GM12878 (cell line): ENCODE measurements at regions not wholly inside any gene's neighbourhood (a gene's known extent, or its start where the extent isn't known, plus 50 kb on each side); places are given as distances from the start of the nearest gene placed in this dataset.

Experiments
- ATAC-seq: fragments of 200-7000 bp; cut with Tn5 transposase; 3 replicates; pipeline ENCODE4 v1.9.1; 2020; ENCODE audit warnings: mild to moderate bottlenecking, moderate library complexity
- BruUV-seq: library from RNA; stranded (reverse); fragments of 400-500 nt; replicated peaks from 2 replicates; lab custom pipeline; 2021; lab: Mats Ljungman, UMichigan
- CTCF ChIA-PET: fragments of 300-600 bp; sonication (Branson Sonifier 250); formaldehyde crosslinking; extraction: SDS; loops from one replicate; lab custom pipeline; 2021; ENCODE audit warnings: inconsistent platforms; lab: Yijun Ruan, JAX
- POLR2A ChIA-PET: fragments of 350-600 bp; formaldehyde crosslinking; extraction: SDS; loops from one replicate; lab custom pipeline; 2021; ENCODE audit warnings: inconsistent platforms; lab: Charles Lee
- RAD21 ChIA-PET: fragments of 300-600 bp; sonication (Branson Sonifier 250); formaldehyde crosslinking; loops from one replicate; lab custom pipeline; 2023; ENCODE audit warnings: antibody characterized with exemption; ENCODE audit not compliant: unreplicated experiment; lab: Charles Lee
- SMC1A ChIA-PET: fragments of 300-600 bp; sonication (Branson Sonifier 250); formaldehyde crosslinking; loops from one replicate; lab custom pipeline; 2023; ENCODE audit not compliant: unreplicated experiment, uncharacterized antibody; lab: Charles Lee
- DNase-seq: peaks from one replicate; pipeline ENCODE4 v3.0.0-alpha.2; 2011; ENCODE audit warnings: low read depth, low spot score
- FAIRE-seq: peaks from 3 replicates; lab custom pipeline; 2011; peaks lifted over from hg19 to GRCh38; lab: Jason Lieb, UNC
- H2AFZ ChIP-seq: 2 replicates; pipeline ENCODE4 v1.6.0; 2011; ENCODE audit warnings: low read depth, low read length, control low read depth; ENCODE audit not compliant: control insufficient read depth
- H3K27ac ChIP-seq: 2 replicates; pipeline ENCODE4 v1.5.1; 2011; ENCODE audit warnings: control low read depth; ENCODE audit not compliant: control insufficient read depth, insufficient read depth
- H3K27me3 ChIP-seq, 2 experiments: replicated peaks in 1 of 2; 2 replicates each; pipeline versions ENCODE4 v1.6.0 to v1.6.1; 2011; ENCODE audit warnings: low read length in 1 of 2; ENCODE audit not compliant: control insufficient read depth in 2 of 2, insufficient read depth in 2 of 2
- H3K36me3 ChIP-seq, 2 experiments: 2 replicates each; pipeline ENCODE4 v1.5.1; 2011; ENCODE audit warnings: low read length in 1 of 2; ENCODE audit not compliant: control insufficient read depth in 2 of 2, insufficient read depth in 2 of 2
- H3K4me1 ChIP-seq: 2 replicates; pipeline ENCODE4 v1.6.1; 2011; ENCODE audit warnings: mild to moderate bottlenecking, low read length, moderate library complexity, mixed read lengths; ENCODE audit not compliant: control insufficient read depth, insufficient read depth
- H3K4me2 ChIP-seq: 2 replicates; pipeline ENCODE4 v1.6.0; 2011; ENCODE audit warnings: control low read depth; ENCODE audit not compliant: control insufficient read depth, insufficient read depth
- H3K4me3 ChIP-seq: fragments of 200-600 bp; sonication (generic); 2 replicates; pipeline ENCODE4 v1.5.1; 2016
- H3K79me2 ChIP-seq: 2 replicates; pipeline ENCODE4 v1.6.0; 2011; ENCODE audit warnings: low read length; ENCODE audit not compliant: control insufficient read depth, insufficient read depth
- H3K9ac ChIP-seq: 2 replicates; pipeline ENCODE4 v1.8.0; 2011; ENCODE audit warnings: low read length, control low read depth, mixed read lengths; ENCODE audit not compliant: control insufficient read depth, insufficient read depth
- H3K9me3 ChIP-seq: replicated peaks from 3 replicates; pipeline ENCODE4 v1.5.1; 2011; ENCODE audit warnings: mild to moderate bottlenecking, low read length; ENCODE audit not compliant: control insufficient read depth, insufficient read depth
- H4K20me1 ChIP-seq: 2 replicates; pipeline ENCODE4 v1.6.0; 2011; ENCODE audit not compliant: control insufficient read depth, insufficient read depth
- BACH1 ChIP-seq: fragments of 450-650 bp; IDR thresholded peaks from 2 replicates; pipeline ENCODE4 v1.6.1; 2017; ENCODE audit warnings: mild to moderate bottlenecking, borderline replicate concordance
- BCL11A ChIP-seq: IDR thresholded peaks from 2 replicates; pipeline ENCODE4 v1.6.1; 2011; ENCODE audit warnings: low read depth, low read length
- BRCA1 ChIP-seq: IDR thresholded peaks from 2 replicates; pipeline ENCODE4 v1.6.1; 2011; ENCODE audit warnings: low read depth, low read length, improper control_type of control experiment
- CBX3 ChIP-seq: fragments of 200-600 bp; sonication (generic); IDR thresholded peaks from 2 replicates; pipeline ENCODE4 v1.6.1; 2016; ENCODE audit warnings: low read depth, borderline replicate concordance
- CBX5 ChIP-seq: sonication (generic); IDR thresholded peaks from 2 replicates; pipeline ENCODE4 v1.6.1; 2016; ENCODE audit warnings: low read depth, moderate library complexity, mild to moderate bottlenecking, inconsistent platforms
- CEBPB ChIP-seq, 2 experiments: fragments of 150-350 bp in 1 of 2; IDR thresholded peaks; 2 replicates each; pipeline ENCODE4 v1.6.1; 2012 to 2014; ENCODE audit warnings: low read depth in 2 of 2, low read length in 2 of 2, borderline replicate concordance in 1 of 2, inconsistent platforms in 1 of 2
- CHD2 ChIP-seq: IDR thresholded peaks from 2 replicates; pipeline ENCODE4 v1.6.1; 2011; ENCODE audit warnings: low read depth, low read length, improper control_type of control experiment, borderline replicate concordance
- CREM ChIP-seq: IDR thresholded peaks from 2 replicates; pipeline ENCODE4 v1.6.1; 2014; ENCODE audit warnings: antibody characterized with exemption, low read depth
- EED ChIP-seq: sonication (generic); IDR thresholded peaks from 2 replicates; pipeline ENCODE4 v1.6.1; 2016; ENCODE audit warnings: antibody characterized with exemption, low read depth
- EZH2 ChIP-seq: IDR thresholded peaks from 2 replicates; pipeline ENCODE4 v1.6.1; 2012; ENCODE audit warnings: low read depth, mild to moderate bottlenecking, control low read depth, inconsistent platforms, low read length, borderline replicate concordance; ENCODE audit not compliant: control insufficient read depth
- HCFC1 ChIP-seq: fragments of 150-350 bp; IDR thresholded peaks from 2 replicates; pipeline ENCODE4 v1.6.1; 2014; ENCODE audit warnings: low read length
- IKZF2 ChIP-seq, 2 experiments: fragments of 450-650 bp; IDR thresholded peaks; 2 replicates each; pipeline ENCODE4 v1.6.1; 2017; ENCODE audit warnings: mild to moderate bottlenecking in 2 of 2, moderate library complexity in 2 of 2
- NFXL1 ChIP-seq: fragments of 450-650 bp; IDR thresholded peaks from 2 replicates; pipeline ENCODE4 v1.6.1; 2017; ENCODE audit warnings: antibody characterized with exemption, mild to moderate bottlenecking, borderline replicate concordance
- RAD51 ChIP-seq: fragments of 450-650 bp; IDR thresholded peaks from 2 replicates; pipeline ENCODE4 v1.6.1; 2016; ENCODE audit warnings: moderate library complexity, mild to moderate bottlenecking, inconsistent platforms
- SREBF1 ChIP-seq: IDR thresholded peaks from 2 replicates; pipeline ENCODE4 v1.6.1; 2012; ENCODE audit warnings: mild to moderate bottlenecking, low read length
- TAF1 ChIP-seq: IDR thresholded peaks from 2 replicates; pipeline ENCODE4 v1.6.1; 2011; ENCODE audit warnings: mild to moderate bottlenecking, low read depth, low read length, borderline replicate concordance
- YY1 ChIP-seq: IDR thresholded peaks from 2 replicates; pipeline ENCODE4 v1.6.1; 2011; ENCODE audit warnings: low read depth, mild to moderate bottlenecking, low read length
- ZNF622 ChIP-seq: fragments of 450-650 bp; IDR thresholded peaks from 2 replicates; pipeline ENCODE4 v1.6.1; 2017; ENCODE audit warnings: mild to moderate bottlenecking, inconsistent platforms
- WGBS: methylation state at CpG from one replicate; pipeline ENCODE4 v1.1.6; 2016; ENCODE audit warnings: low lambda C conversion rate; ENCODE audit not compliant: insufficient replicate concordance, insufficient coverage; ENCODE audit errors: missing lambda C conversion rate; 5-methylcytosine and 5-hydroxymethylcytosine counted together
- in situ Hi-C: fragments of 300-500 bp; cut with MboI; formaldehyde crosslinking; loops from 9 replicates; pipeline ENCODE4 v1.14.3; 2018; ENCODE audit warnings: mixed read lengths
- intact Hi-C: fragments of 100-400 bp; cut with micrococcal nuclease; formaldehyde crosslinking; loops from one replicate; pipeline ENCODE4 v1.14.2; 2022; ENCODE audit not compliant: unreplicated experiment
- TF ChIP-seq, protein P1 (sequence below): IDR thresholded peaks from 2 replicates; pipeline ENCODE4 v1.6.1; 2011; ENCODE audit warnings: borderline replicate concordance, low read depth, mild to moderate bottlenecking, moderate library complexity, mixed read lengths, low read length; ENCODE audit not compliant: insufficient read depth; ENCODE audit errors: extremely low read length
- TF ChIP-seq, protein P2 (sequence below): fragments of 450-650 bp; IDR thresholded peaks from 2 replicates; pipeline ENCODE4 v1.6.1; 2017; ENCODE audit warnings: borderline replicate concordance

DNA sequence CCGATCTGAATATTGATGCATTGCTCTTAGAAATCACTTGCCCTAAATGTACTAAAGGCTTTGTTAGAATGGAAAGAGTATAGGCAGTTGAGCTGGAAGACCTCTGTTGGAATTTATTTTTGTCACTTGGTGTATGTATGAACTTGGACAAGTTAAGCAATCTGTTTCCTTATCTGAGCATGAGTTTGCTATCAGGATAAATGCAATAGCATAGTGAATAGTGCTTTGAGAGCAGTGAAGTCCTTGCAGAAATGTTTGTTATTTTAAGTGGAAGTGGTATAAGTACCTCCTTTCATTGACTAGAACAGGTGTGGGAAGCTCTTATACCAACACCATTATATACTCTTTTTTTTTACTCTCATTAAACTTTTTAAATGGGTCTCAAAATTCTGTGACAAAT lies 146.4 kb upstream of the ONECUT1 start:
- in situ Hi-C loops (no loop called here), intact Hi-C loops (no loop called here)
- H3K79me2 ChIP-seq, result no peaks in the 10 kb centered on the region
- no TSS peak for BruUV-seq
- H3K9ac ChIP-seq, result no peak overlapping the region
- CTCF ChIA-PET, result no interaction called here
- no peak overlapping the region for H3K4me3 ChIP-seq
- POLR2A ChIA-PET, result no interaction called here
- H3K27ac ChIP-seq, result no peak overlapping the region
- RAD21 ChIA-PET, result no interaction called here
- ATAC-seq, result no peak
- no peaks in the 10 kb centered on the region for H3K36me3 ChIP-seq
- H4K20me1 ChIP-seq, result no peaks in the 10 kb centered on the region
- H2AFZ ChIP-seq, result no peak overlapping the region
- no peak for DNase-seq
- H3K4me1 ChIP-seq, result no peaks in the 10 kb centered on the region
- 0 out of 4 replicates have a peak, but pooled peaks cover 0 to 2% of the 10 kb centered on the region in 2 experiments for H3K27me3 ChIP-seq
- H3K9me3 ChIP-seq, result no peaks in the 10 kb centered on the region
- no peak overlapping the region for H3K4me2 ChIP-seq
- WGBS, result 0% methylated on average over 1 of the region's 1 CpG
- SMC1A ChIA-PET, result no interaction called here
- no peak for TF ChIP-seq EED
- no peak for TF ChIP-seq CEBPB (IDR thresholded peaks at IDR 0.05; ENCODE audit: borderline replicate concordance in 1 of 2, low read depth in 2 of 2, low read length in 2 of 2)
- no peak for TF ChIP-seq CBX3
- TF ChIP-seq ZNF622, result no peak
- no peak for TF ChIP-seq CBX5
- no peak for FAIRE-seq

DNA sequence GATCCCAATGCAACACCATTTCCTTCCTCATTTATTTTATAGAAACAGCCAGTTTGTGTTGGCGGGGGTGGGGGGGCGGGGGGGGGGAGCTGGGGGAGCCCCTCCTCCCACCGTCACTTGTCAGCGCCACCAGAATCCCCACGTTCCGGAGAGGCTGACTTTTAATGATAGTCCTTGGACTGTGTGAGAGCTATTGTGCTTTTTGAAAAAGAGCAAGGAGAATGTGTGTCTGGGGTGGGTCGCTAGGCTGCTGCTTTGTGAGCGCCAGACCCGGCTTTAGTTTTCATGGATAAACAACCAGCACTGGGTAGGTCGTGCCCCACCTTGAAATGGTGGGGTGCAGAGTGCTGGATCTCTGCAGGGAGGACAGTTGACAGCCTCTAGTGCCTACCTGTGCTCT lies 135.0 kb upstream of the ONECUT1 start:
- H3K36me3 ChIP-seq, result no peaks in the 10 kb centered on the region
- no peak for DNase-seq
- intact Hi-C loops (no loop called here), in situ Hi-C loops (no loop called here)
- no peak overlapping the region for H3K27ac ChIP-seq
- BruUV-seq, result no TSS peak
- no peaks in the 10 kb centered on the region for H4K20me1 ChIP-seq
- WGBS, result 7% methylated on average over 10 of the region's 10 CpGs
- peaks cover 0 to 5% of the 10 kb centered on the region in 2 experiments; a peak in 2 of 4 replicates for H3K27me3 ChIP-seq
- H2AFZ ChIP-seq, result no peak overlapping the region
- ChIA-PET SMC1A (no interaction called here), CTCF (no interaction called here), RAD21 (no interaction called here), POLR2A (no interaction called here)
- no peak overlapping the region for H3K4me3 ChIP-seq
- no peaks in the 10 kb centered on the region for H3K79me2 ChIP-seq
- no peaks in the 10 kb centered on the region for H3K4me1 ChIP-seq
- H3K4me2 ChIP-seq, result no peak overlapping the region
- no peak overlapping the region for H3K9ac ChIP-seq
- ATAC-seq, result no peak
- FAIRE-seq, result no peak
- no peaks in the 10 kb centered on the region for H3K9me3 ChIP-seq
- TF ChIP-seq YY1 (no peak), CREM (no peak), SREBF1 (no peak), EZH2 (no peak), NFXL1 (no peak), BACH1 (no peak), BRCA1 (no peak), CHD2 (no peak), HCFC1 (no peak), TAF1 (no peak), IKZF2 (IDR thresholded peaks at IDR 0.05) (no peak), BCL11A (no peak), RAD51 (no peak)
- TF ChIP-seq, protein P1, sequence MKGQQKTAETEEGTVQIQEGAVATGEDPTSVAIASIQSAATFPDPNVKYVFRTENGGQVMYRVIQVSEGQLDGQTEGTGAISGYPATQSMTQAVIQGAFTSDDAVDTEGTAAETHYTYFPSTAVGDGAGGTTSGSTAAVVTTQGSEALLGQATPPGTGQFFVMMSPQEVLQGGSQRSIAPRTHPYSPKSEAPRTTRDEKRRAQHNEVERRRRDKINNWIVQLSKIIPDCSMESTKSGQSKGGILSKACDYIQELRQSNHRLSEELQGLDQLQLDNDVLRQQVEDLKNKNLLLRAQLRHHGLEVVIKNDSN, result no peak
- TF ChIP-seq, protein P2, sequence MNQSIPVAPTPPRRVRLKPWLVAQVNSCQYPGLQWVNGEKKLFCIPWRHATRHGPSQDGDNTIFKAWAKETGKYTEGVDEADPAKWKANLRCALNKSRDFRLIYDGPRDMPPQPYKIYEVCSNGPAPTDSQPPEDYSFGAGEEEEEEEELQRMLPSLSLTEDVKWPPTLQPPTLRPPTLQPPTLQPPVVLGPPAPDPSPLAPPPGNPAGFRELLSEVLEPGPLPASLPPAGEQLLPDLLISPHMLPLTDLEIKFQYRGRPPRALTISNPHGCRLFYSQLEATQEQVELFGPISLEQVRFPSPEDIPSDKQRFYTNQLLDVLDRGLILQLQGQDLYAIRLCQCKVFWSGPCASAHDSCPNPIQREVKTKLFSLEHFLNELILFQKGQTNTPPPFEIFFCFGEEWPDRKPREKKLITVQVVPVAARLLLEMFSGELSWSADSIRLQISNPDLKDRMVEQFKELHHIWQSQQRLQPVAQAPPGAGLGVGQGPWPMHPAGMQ, result no peak
